ACC112 (cell line): ENCODE measurements at regions not wholly inside any gene's neighbourhood (a gene's known extent, or its start where the extent isn't known, plus 50 kb on each side); places are given as distances from the start of the nearest gene placed in this dataset.
"Not testable (repeated sequence)": the region's sequence is repeated elsewhere in the genome, so short reads cannot be mapped to it uniquely, and the experiment has no call there.

Source experiments
- H2AFZ ChIP-seq: fragments of 200-600 bp; sonication (generic); one replicate; pipeline ENCODE4 v1.6.0; 2017; ENCODE audit warnings: antibody characterized with exemption, low read length; ENCODE audit not compliant: unreplicated experiment
- H3K27ac ChIP-seq: fragments of 200-600 bp; sonication (generic); 2 replicates; pipeline ENCODE4 v1.5.1; 2014; ENCODE audit warnings: low read depth, mild to moderate bottlenecking, antibody characterized with exemption, low read length, moderate library complexity
- H3K27me3 ChIP-seq: fragments of 200-600 bp; sonication (generic); 2 replicates; pipeline ENCODE4 v1.6.1; 2014; ENCODE audit warnings: mild to moderate bottlenecking, antibody characterized with exemption, low read length, moderate library complexity, mixed read lengths; ENCODE audit not compliant: insufficient read depth
- H3K36me3 ChIP-seq: fragments of 200-600 bp; sonication (generic); 2 replicates; pipeline ENCODE4 v1.6.1; 2016; ENCODE audit warnings: mild to moderate bottlenecking, antibody characterized with exemption, low read length, moderate library complexity, mixed read lengths; ENCODE audit not compliant: insufficient read depth
- H3K4me1 ChIP-seq: fragments of 200-600 bp; sonication (generic); one replicate; pipeline ENCODE4 v1.6.1; 2016; ENCODE audit warnings: low read length, mixed read lengths; ENCODE audit not compliant: insufficient read depth, unreplicated experiment, control insufficient read depth
- H3K4me3 ChIP-seq: fragments of 200-600 bp; sonication (generic); 2 replicates; pipeline ENCODE4 v1.5.1; 2014; ENCODE audit warnings: mild to moderate bottlenecking, low read depth, low read length
- H3K79me2 ChIP-seq: fragments of 200-600 bp; sonication (generic); one replicate; pipeline ENCODE4 v1.6.0; 2016; ENCODE audit warnings: low read length; ENCODE audit not compliant: control insufficient read depth, unreplicated experiment, insufficient read depth

GRCh38 chr15:57789225-57789624, 82.7 kb downstream of the POLR2M start:
- no peak overlapping the region for H2AFZ ChIP-seq

GRCh38 chr15:57792724-57793449, 86.4 kb downstream of the POLR2M start:
- Histone ChIP-seq H3K27ac (no peak overlapping the region), H3K4me1 (peaks cover 6% of the 10 kb centered on the region), H3K79me2 (no peaks in the 10 kb centered on the region), H2AFZ (no peak overlapping the region), H3K27me3 (peaks cover 24% of the 10 kb centered on the region), H3K4me3 (no peak overlapping the region), H3K36me3 (no peaks in the 10 kb centered on the region)

More at GRCh38 chr15:57789225-57789624, 82.7 kb downstream of the POLR2M start:
- Histone ChIP-seq H3K4me1 (peaks cover 10% of the 10 kb centered on the region), H3K4me3 (no peak overlapping the region), H3K36me3 (no peaks in the 10 kb centered on the region), H3K27me3 (peaks cover 20% of the 10 kb centered on the region), H3K79me2 (no peaks in the 10 kb centered on the region), H3K27ac (no peak overlapping the region)

GRCh38 chr15:57795261-57795660, 88.7 kb downstream of the POLR2M start:
- Histone ChIP-seq H3K36me3 (no peaks in the 10 kb centered on the region), H2AFZ (no peak overlapping the region), H3K27me3 (peaks cover 24% of the 10 kb centered on the region), H3K27ac (no peak overlapping the region), H3K79me2 (no peaks in the 10 kb centered on the region), H3K4me1 (no peaks in the 10 kb centered on the region), H3K4me3 (no peak overlapping the region)

DNA sequence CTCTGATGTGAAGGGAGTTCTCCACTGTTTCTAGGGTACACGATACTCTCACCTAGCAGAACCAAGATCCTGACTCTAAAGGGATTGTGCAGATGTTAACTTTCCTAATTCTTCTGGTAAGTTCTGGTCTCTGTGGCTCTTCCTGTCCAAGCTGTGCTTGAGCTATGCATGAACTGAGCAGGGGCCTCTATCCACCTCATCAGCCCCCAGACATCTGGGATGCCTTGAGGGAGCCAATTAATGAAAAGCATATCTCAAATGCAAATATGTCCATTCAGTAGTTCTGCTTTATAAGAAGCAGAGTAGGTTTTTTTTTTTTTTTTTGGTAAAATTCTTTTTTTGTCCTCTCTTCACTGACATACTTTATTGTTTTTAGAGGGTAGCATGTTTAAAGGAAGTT, 89.6 kb downstream of the POLR2M start:
- Histone ChIP-seq H3K4me3 (no peak overlapping the region), H3K36me3 (no peaks in the 10 kb centered on the region), H2AFZ (no peak overlapping the region), H3K4me1 (no peaks in the 10 kb centered on the region), H3K27me3 (peaks cover 24% of the 10 kb centered on the region), H3K27ac (no peak overlapping the region), H3K79me2 (no peaks in the 10 kb centered on the region)

DNA sequence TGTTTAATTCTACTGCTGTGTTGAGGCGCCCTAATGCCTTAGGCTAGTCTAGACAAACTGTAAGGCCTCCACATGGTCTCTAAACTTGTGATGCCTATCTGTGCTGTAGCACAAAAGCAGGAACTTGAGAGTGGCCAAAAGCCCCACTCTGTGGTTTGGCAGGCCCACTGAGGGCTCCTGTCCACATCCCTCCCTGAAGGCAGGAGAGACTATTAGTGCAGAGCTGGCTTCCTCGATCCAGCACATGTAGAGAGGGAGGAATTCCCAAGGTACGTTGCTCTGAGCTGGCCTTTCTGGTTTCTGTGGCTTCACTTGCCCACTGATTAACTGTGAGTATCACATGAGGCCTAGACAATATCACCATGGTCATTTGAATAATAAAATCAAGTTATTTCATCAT, 90.6 kb downstream of the POLR2M start:
- no peaks in the 10 kb centered on the region for H3K4me1 ChIP-seq
- H3K79me2 ChIP-seq: no peaks in the 10 kb centered on the region
- no peaks in the 10 kb centered on the region for H3K36me3 ChIP-seq
- H3K27me3 ChIP-seq: peaks cover 21% of the 10 kb centered on the region
- no peak overlapping the region for H3K27ac ChIP-seq
- H2AFZ ChIP-seq: no peak overlapping the region
- no peak overlapping the region for H3K4me3 ChIP-seq

DNA sequence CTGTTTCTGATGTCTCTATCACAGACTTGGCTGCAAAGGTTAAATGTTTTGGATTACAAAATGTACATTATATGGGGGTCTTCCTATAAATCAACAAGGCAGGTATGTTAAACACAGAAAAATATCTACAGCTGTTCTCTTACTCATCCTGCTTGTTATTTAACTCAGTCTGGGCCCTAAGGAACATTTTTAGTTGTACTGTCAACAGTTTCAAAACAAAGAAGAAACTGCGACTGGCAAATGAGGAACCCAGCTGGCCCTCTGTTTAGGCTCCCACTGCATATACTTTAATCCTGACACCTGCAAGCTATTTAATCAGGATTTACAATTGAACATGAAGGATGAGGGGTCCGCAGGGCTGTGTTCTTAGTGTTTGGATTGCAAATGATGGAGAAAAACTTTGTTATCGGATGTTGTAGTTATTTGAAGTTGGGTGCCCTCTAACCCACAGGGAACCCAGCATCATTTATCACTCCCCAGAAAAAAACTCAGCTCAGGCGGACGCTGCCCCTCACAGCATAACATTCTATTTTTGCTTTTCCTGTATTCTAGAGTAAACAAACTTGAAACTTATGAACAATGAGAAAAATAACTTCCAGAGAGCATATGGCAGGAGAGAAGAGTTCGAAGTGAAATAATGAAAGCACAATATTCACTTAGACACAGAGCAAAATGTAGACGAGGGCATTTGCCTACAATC, 91.2 kb downstream of the POLR2M start:
- no peak overlapping the region for H2AFZ ChIP-seq
- no peaks in the 10 kb centered on the region for H3K36me3 ChIP-seq
- H3K27ac ChIP-seq: no peak overlapping the region
- H3K79me2 ChIP-seq: no peaks in the 10 kb centered on the region
- no peaks in the 10 kb centered on the region for H3K4me1 ChIP-seq
- H3K27me3 ChIP-seq: peaks cover 21% of the 10 kb centered on the region
- H3K4me3 ChIP-seq: no peak overlapping the region

DNA sequence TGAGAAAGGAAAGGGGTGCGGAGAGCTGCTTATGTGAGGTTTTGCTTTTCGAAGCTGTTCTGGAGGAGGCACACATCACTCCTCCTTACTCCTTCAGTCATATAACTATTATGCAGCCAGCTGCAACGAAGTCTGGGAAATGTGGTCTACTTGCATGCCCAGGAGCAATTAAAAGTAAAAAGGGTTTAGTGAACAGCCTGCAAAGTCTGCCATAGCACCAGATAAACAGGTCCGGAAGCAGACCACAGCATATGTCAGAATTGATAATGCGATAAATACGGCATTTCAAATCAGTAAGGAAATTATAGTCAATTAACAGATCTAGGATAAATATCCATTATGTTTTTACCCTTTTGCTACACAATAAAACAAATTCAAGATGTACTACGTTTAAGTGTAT, 99.5 kb downstream of the POLR2M start:
- no peaks in the 10 kb centered on the region for H3K36me3 ChIP-seq
- no peak overlapping the region for H3K4me3 ChIP-seq
- peaks cover 4% of the 10 kb centered on the region; the same call in 1 of the 2 replicates for H3K27me3 ChIP-seq
- H2AFZ ChIP-seq: no peak overlapping the region
- H3K79me2 ChIP-seq: no peaks in the 10 kb centered on the region
- H3K27ac ChIP-seq: no peak overlapping the region
- no peaks in the 10 kb centered on the region for H3K4me1 ChIP-seq

- H3K36me3 ChIP-seq, H2AFZ ChIP-seq, H3K79me2 ChIP-seq, H3K4me1 ChIP-seq, H3K27ac ChIP-seq, H3K4me3 ChIP-seq: not testable (repeated sequence)
- peaks cover 11% of the 10 kb centered on the region for H3K27me3 ChIP-seq
Measured at GRCh38 chr15:57809285-57809684, 102.8 kb downstream of the POLR2M start.

GRCh38 chr15:57816599-57816998, 110.1 kb downstream of the POLR2M start:
- Histone ChIP-seq H2AFZ (no peak overlapping the region), H3K36me3 (no peaks in the 10 kb centered on the region), H3K4me3 (no peak overlapping the region), H3K79me2 (no peaks in the 10 kb centered on the region), H3K27ac (no peak overlapping the region), H3K27me3 (peaks cover 60% of the 10 kb centered on the region), H3K4me1 (peaks cover 3% of the 10 kb centered on the region)

- Histone ChIP-seq H3K4me3 (no peak overlapping the region), H3K36me3 (no peaks in the 10 kb centered on the region), H3K27ac (no peak overlapping the region), H3K79me2 (no peaks in the 10 kb centered on the region), H3K27me3 (peaks cover 68% of the 10 kb centered on the region), H2AFZ (no peak overlapping the region), H3K4me1 (peaks cover 3% of the 10 kb centered on the region)
Measured at GRCh38 chr15:57819646-57820045, 113.1 kb downstream of the POLR2M start.

GRCh38 chr15:57820119-57820518, 113.6 kb downstream of the POLR2M start:
- H2AFZ ChIP-seq: no peak overlapping the region

More at GRCh38 chr15:57820119-57820518, 113.6 kb downstream of the POLR2M start:
- H3K27ac ChIP-seq: no peak overlapping the region
- H3K4me1 ChIP-seq: peaks cover 3% of the 10 kb centered on the region
- H3K27me3 ChIP-seq: peaks cover 64% of the 10 kb centered on the region
- no peaks in the 10 kb centered on the region for H3K36me3 ChIP-seq
- H3K4me3 ChIP-seq: no peak overlapping the region
- no peaks in the 10 kb centered on the region for H3K79me2 ChIP-seq
